ENCODE measurements at regions not wholly inside any gene's neighbourhood (a gene's known extent, or its start where the extent isn't known, plus 50 kb on each side); places are given as distances from the start of the nearest gene placed in this dataset.

DNA sequence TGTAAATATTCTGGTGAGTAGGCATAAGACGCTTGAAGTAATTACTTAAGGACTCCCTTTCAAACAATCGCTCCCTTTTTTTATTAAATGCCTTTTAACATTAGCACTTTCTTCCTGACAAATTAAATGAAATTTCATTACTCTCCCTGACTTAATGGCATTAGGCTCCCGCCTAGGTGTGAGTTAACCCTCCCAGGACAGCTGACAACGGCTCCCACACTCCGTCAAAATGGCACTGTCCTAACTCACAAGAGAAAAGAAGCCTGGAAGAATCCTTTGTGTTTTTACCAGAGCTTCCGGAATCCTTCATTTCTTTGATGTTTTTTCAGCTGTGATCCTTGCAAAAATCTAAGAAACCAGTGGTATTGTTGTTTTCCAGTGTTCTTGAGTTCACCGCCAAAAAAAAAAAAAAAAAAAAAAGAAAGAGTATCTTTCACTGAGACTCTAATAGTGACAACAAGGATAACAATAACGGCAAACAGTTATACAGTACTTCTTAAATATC, 861.0 kb upstream of the NR2F2 start:
- no peak for TF ChIP-seq POLR2AphosphoS5 (IDR thresholded peaks at IDR 0.05; ENCODE audit: low read depth, low read length)
- no peak for TF ChIP-seq POU2F2 (IDR thresholded peaks at IDR 0.05; ENCODE audit: low read depth, low read length)
- no peak for TF ChIP-seq TAF1 (IDR thresholded peaks at IDR 0.05; ENCODE audit: low read depth, low read length)
- TF ChIP-seq PAX5 (IDR thresholded peaks at IDR 0.05; ENCODE audit: insufficient read depth, low read length, severe bottlenecking) = no peak
- TF ChIP-seq POLR2A (IDR thresholded peaks at IDR 0.05; ENCODE audit: low read depth, low read length) = no peak
- TF ChIP-seq SPI1 (IDR thresholded peaks at IDR 0.05; ENCODE audit: low read depth, low read length) = no peak
- FAIRE-seq (no peak), DNase-seq (ENCODE audit: insufficient read length, low spot score) (no peak)

DNA sequence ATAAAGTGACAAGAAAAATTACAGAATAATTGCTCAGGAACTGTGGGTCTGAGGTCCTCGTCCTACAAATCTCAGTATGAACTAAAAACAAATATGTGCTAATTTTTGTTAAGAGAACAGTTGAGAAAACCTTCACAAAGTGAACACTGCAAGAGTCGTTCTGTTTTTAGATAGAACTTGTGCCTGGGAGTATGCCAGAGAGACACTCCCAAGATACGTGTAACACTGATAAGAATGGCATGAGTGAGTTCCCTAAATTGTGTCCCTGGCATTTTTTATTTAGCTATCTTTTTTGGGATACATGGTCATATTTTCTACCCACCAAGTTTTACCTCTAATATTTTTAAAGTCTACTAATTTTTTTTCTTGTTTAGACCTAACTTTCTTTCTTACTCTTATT, 860.0 kb upstream of the NR2F2 start:
- no peak for TF ChIP-seq SPI1 (IDR thresholded peaks at IDR 0.05; ENCODE audit: low read depth, low read length)
- no peak for TF ChIP-seq POLR2AphosphoS5 (IDR thresholded peaks at IDR 0.05; ENCODE audit: low read depth, low read length)
- no peak for TF ChIP-seq PAX5 (IDR thresholded peaks at IDR 0.05; ENCODE audit: insufficient read depth, low read length, severe bottlenecking)
- no peak for TF ChIP-seq TAF1 (IDR thresholded peaks at IDR 0.05; ENCODE audit: low read depth, low read length)
- TF ChIP-seq POLR2A (IDR thresholded peaks at IDR 0.05; ENCODE audit: low read depth, low read length) = no peak
- no peak for TF ChIP-seq POU2F2 (IDR thresholded peaks at IDR 0.05; ENCODE audit: low read depth, low read length)
- DNase-seq (ENCODE audit: insufficient read length, low spot score) (no peak), FAIRE-seq (no peak)

DNA sequence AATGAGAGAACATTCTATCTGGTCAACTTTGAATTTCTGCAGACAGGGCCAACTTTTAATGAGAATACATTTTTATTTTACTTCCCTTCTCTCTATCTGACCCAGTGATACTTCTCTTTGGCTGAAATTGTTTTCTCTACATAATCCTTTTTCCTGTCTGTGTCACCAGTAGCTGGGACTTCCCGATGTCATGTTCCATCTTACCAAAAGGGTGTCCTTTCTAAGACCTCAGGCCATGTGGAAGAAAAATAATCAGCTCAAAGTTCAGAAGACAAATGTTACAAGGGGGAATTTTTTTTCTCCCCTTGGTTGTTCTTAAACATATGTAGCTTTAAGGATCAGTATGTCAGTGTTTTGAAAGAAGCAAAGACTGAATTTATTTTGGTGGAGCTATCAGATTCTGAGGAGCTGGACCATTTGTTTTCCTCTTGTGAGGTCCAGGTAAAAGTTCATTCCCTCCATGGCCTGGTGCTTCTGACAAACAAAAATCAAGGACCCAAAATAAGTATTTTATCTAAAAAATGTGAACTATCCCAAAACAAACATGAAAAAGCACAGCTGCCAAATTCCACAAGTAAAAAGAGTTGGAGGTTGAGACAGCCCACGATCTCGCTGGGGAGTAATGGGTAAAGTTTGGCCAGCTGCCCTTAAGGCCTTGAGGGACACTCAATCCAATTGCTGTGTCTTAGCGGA, 859.4 kb upstream of the NR2F2 start:
- DNase-seq (ENCODE audit: insufficient read length, low spot score) (no peak), FAIRE-seq (no peak)
- no peak for TF ChIP-seq POLR2A (IDR thresholded peaks at IDR 0.05; ENCODE audit: low read depth, low read length)
- no peak for TF ChIP-seq TAF1 (IDR thresholded peaks at IDR 0.05; ENCODE audit: low read depth, low read length)

DNA sequence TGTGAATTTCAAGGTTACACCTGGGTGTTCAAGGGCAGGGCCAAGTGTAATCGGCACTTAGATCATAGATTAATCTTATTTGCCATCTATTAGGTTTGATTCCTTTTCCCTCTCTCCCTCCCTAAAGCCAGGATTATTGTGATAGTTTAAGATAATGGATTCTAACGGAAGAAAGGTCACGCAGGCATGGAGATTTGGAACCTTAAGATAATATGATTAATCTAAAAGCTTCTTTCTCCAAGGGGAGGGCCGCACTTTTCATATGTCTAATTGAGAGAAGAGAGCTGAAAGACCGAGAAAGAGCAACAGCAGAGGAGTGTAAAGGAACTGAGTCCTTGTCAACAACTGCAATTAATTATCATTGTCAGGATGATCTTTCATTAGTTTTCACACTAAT, 858.8 kb upstream of the NR2F2 start:
- FAIRE-seq = no peak
- DNase-seq (ENCODE audit: insufficient read length, low spot score) = no peak
- TF ChIP-seq POLR2A (IDR thresholded peaks at IDR 0.05; ENCODE audit: low read depth, low read length) (no peak), SPI1 (IDR thresholded peaks at IDR 0.05; ENCODE audit: low read depth, low read length) (no peak), PAX5 (IDR thresholded peaks at IDR 0.05; ENCODE audit: insufficient read depth, low read length, severe bottlenecking) (no peak), POU2F2 (IDR thresholded peaks at IDR 0.05; ENCODE audit: low read depth, low read length) (no peak), TAF1 (IDR thresholded peaks at IDR 0.05; ENCODE audit: low read depth, low read length) (no peak), POLR2AphosphoS5 (IDR thresholded peaks at IDR 0.05; ENCODE audit: low read depth, low read length) (no peak)

DNA sequence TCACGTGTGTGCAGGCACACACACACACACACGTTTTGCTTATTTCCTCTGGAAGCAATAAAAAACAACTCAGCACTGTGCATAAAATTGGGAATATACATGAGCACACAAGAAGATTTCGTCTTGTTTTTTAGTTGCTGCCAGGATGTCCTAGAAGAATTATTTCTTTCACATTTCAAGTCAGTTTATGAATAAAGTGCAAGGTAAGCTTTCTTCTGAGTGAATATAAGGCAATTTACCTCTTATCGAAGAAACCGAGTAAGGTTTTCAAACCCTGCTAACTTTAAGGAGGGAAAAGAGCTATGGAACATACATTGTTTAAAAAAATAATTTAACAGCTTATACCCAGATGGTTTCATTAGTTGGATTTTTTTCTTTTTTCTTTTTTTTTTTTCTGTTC, 855.4 kb upstream of the NR2F2 start:
- DNase-seq (ENCODE audit: insufficient read length, low spot score) = no peak
- no peak for FAIRE-seq
- TF ChIP-seq TAF1 (IDR thresholded peaks at IDR 0.05; ENCODE audit: low read depth, low read length) = no peak
- no peak for TF ChIP-seq POLR2A (IDR thresholded peaks at IDR 0.05; ENCODE audit: low read depth, low read length)
- TF ChIP-seq POLR2AphosphoS5 (IDR thresholded peaks at IDR 0.05; ENCODE audit: low read depth, low read length) = no peak
- TF ChIP-seq POU2F2 (IDR thresholded peaks at IDR 0.05; ENCODE audit: low read depth, low read length) = no peak
- no peak for TF ChIP-seq PAX5 (IDR thresholded peaks at IDR 0.05; ENCODE audit: insufficient read depth, low read length, severe bottlenecking)
- no peak for TF ChIP-seq SPI1 (IDR thresholded peaks at IDR 0.05; ENCODE audit: low read depth, low read length)

DNA sequence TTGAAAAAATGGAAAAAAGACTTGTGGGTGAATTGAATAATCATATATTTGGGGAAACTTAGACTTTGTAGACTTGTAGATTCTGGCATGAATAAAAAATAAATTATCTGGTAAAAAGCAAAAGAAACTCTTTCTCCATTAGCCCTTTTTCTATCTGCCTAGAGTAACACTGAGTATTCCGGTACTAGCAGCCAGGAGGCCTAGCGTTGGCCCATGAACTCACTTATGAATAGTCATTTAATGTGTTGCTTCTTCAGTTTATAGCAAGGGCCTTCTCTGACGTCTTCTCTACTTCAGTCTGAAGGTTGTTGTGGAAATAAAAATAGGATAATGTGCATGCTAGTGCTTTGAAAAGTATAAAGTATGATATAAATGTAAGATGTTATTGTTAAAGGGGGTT, 851.2 kb upstream of the NR2F2 start:
- TF ChIP-seq TAF1 (IDR thresholded peaks at IDR 0.05; ENCODE audit: low read depth, low read length) = no peak
- no peak for TF ChIP-seq POU2F2 (IDR thresholded peaks at IDR 0.05; ENCODE audit: low read depth, low read length)
- no peak for TF ChIP-seq POLR2AphosphoS5 (IDR thresholded peaks at IDR 0.05; ENCODE audit: low read depth, low read length)
- no peak for TF ChIP-seq POLR2A (IDR thresholded peaks at IDR 0.05; ENCODE audit: low read depth, low read length)
- no peak for TF ChIP-seq PAX5 (IDR thresholded peaks at IDR 0.05; ENCODE audit: insufficient read depth, low read length, severe bottlenecking)
- no peak for TF ChIP-seq SPI1 (IDR thresholded peaks at IDR 0.05; ENCODE audit: low read depth, low read length)

DNA sequence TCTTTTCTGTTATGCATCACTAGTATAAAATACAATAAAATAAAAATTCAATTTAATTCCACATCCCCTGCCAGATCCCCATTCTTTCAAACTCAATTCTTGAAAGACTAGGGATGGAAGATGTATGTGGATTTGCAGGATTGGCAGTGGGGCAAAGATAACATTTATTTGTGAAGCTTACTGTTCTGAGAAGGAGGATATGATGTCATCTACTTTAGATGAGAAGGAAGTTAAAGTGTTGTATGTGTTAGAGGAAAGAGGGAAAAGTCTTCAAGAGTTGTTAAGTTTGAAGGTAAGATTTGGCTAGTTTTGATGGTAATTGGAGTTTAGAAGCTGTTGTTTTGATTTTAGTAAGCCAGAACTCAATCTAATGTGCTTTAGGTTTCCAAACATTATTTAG, 845.1 kb upstream of the NR2F2 start:
- FAIRE-seq (no peak), DNase-seq (ENCODE audit: insufficient read length, low spot score) (no peak)
- TF ChIP-seq POLR2AphosphoS5 (IDR thresholded peaks at IDR 0.05; ENCODE audit: low read depth, low read length) (no peak), PAX5 (IDR thresholded peaks at IDR 0.05; ENCODE audit: insufficient read depth, low read length, severe bottlenecking) (no peak), TAF1 (IDR thresholded peaks at IDR 0.05; ENCODE audit: low read depth, low read length) (no peak), POU2F2 (IDR thresholded peaks at IDR 0.05; ENCODE audit: low read depth, low read length) (no peak), SPI1 (IDR thresholded peaks at IDR 0.05; ENCODE audit: low read depth, low read length) (no peak), POLR2A (IDR thresholded peaks at IDR 0.05; ENCODE audit: low read depth, low read length) (no peak)

More for the DNA sequence above, 851.2 kb upstream of the NR2F2 start:
- no peak for FAIRE-seq
- DNase-seq (ENCODE audit: insufficient read length, low spot score) = no peak

DNA sequence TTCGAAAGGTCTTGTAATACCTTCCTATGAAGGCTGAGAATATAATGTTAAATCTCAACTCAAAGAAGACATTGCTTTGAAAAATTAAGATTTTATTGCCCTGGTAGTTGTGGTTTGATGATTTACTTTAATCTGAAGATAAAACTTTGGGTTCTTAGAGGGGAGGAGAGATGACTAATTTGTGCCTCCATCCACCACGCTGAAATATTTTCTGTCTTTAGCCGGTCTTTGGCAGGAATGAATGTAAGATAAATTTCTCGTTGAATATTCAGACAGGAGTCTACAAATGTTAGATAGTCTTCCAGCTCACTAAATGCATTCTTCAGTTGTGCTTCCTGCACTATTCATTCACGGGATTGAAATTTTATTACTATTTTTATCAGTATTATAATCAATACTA, 844.3 kb upstream of the NR2F2 start:
- no peak for FAIRE-seq
- no peak for DNase-seq (ENCODE audit: insufficient read length, low spot score)
- TF ChIP-seq TAF1 (IDR thresholded peaks at IDR 0.05; ENCODE audit: low read depth, low read length) (no peak), POLR2AphosphoS5 (IDR thresholded peaks at IDR 0.05; ENCODE audit: low read depth, low read length) (no peak), POLR2A (IDR thresholded peaks at IDR 0.05; ENCODE audit: low read depth, low read length) (no peak), PAX5 (IDR thresholded peaks at IDR 0.05; ENCODE audit: insufficient read depth, low read length, severe bottlenecking) (no peak), POU2F2 (IDR thresholded peaks at IDR 0.05; ENCODE audit: low read depth, low read length) (no peak), SPI1 (IDR thresholded peaks at IDR 0.05; ENCODE audit: low read depth, low read length) (no peak)

DNA sequence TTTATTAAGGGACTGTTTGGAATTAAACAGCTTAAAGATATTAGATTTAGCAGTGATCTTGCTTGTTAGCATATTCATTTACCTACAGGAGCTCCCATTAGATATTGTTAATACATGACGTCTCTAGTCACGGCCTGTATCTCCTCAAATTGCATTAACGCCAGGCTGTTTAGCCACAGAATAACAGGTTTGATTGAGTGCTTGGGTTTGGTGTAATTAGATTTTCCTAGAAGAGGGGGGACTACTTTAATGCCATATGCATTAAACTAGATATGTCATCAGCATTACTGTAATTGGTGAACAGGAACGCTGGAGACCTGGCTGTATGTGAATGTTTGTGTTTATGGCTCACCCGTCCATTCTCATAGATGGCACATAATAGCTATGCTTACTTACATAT, 841.4 kb upstream of the NR2F2 start:
- no peak for TF ChIP-seq POU2F2 (IDR thresholded peaks at IDR 0.05; ENCODE audit: low read depth, low read length)
- no peak for TF ChIP-seq POLR2AphosphoS5 (IDR thresholded peaks at IDR 0.05; ENCODE audit: low read depth, low read length)
- no peak for TF ChIP-seq POLR2A (IDR thresholded peaks at IDR 0.05; ENCODE audit: low read depth, low read length)
- FAIRE-seq (no peak), DNase-seq (ENCODE audit: insufficient read length, low spot score) (no peak)

Data from GM12891 (cell line).